HG02798 (cell line): ENCODE measurements at regions not wholly inside any gene's neighbourhood (a gene's known extent, or its start where the extent isn't known, plus 50 kb on each side); places are given as distances from the start of the nearest gene placed in this dataset.
"Not testable (repeated sequence)": the region's sequence is repeated elsewhere in the genome, so short reads cannot be mapped to it uniquely, and the experiment has no call there.

Experiments
- ATAC-seq: cut with Tn5 transposase; IDR thresholded peaks from one replicate; pipeline ENCODE4 v1.9.1; 2021; ENCODE audit warnings: mild to moderate bottlenecking; ENCODE audit not compliant: unreplicated experiment, poor library complexity

GRCh38 chr17:45585794-45586650 is 95.5 kb upstream of the PLEKHM1 start:
- ATAC-seq: not testable (repeated sequence)

GRCh38 chr17:45586651-45586934 is 96.1 kb upstream of the PLEKHM1 start:
- ATAC-seq: not testable (repeated sequence)

DNA sequence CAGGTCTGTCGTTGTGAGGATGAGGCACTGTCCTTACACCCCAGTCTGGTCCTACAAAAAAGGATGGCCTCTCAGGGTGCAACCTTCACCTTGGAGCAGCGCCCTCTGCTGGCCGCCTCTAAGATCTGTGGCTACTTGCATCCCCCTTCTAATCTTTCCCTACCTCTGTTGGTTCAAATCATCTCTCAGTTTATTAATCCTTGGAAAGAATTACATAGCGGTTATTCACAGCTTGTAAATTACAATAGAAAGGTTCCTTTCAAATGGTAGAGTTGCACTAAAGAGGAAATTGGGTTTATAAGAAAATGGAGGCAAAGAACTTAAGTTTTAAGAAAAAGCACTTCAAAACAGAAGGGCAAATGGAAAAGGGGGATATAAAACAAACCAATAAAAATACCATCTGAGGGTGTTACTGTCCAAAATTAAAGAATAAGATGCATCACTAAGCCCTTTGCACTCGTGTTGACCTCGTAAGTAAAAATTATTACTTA is 102.0 kb upstream of the PLEKHM1 start:
- ATAC-seq: not testable (repeated sequence)

DNA sequence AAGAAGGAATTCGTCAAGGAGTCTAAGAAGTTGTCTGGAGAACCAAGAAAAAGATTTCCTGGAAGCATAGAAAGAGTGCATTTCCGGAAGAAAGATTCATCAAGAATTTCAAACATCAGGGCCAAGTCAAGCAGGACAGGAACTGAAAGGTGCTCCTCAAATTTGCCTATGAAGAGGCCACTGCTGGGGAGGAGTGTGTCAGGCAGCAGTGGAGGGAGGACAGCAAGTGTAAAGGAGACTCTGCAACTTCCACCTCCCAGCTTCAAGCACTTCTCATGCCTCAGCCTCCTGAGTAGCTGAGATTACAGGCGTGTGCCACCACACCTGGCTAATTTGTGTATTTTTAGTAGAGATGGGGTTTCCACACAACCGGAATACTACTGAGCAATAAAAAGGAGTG is 105.8 kb upstream of the PLEKHM1 start:
- ATAC-seq: not testable (repeated sequence)

- ATAC-seq: not testable (repeated sequence)
Measured at GRCh38 chr17:45600052-45601012, 109.8 kb upstream of the PLEKHM1 start.

DNA sequence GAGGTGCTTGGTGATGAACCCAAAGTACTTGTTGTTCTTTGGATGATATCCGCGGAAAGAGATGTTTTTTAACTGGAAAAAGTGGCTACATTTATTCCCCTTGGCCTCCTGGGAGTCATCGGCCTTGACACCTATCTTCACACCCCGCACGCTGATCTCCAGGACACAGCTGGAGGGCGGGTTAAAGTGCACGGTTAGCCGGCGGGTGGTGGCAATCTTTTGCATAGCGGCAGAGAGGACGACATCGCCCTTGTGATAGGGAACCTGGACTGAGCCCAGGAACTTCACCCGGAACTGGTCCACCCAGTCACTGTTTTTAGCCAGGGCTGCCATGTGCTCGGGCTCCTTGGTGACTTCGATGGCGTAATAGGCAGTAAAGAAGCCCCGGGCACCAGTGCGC is 110.5 kb upstream of the PLEKHM1 start:
- not testable (repeated sequence) for ATAC-seq

DNA sequence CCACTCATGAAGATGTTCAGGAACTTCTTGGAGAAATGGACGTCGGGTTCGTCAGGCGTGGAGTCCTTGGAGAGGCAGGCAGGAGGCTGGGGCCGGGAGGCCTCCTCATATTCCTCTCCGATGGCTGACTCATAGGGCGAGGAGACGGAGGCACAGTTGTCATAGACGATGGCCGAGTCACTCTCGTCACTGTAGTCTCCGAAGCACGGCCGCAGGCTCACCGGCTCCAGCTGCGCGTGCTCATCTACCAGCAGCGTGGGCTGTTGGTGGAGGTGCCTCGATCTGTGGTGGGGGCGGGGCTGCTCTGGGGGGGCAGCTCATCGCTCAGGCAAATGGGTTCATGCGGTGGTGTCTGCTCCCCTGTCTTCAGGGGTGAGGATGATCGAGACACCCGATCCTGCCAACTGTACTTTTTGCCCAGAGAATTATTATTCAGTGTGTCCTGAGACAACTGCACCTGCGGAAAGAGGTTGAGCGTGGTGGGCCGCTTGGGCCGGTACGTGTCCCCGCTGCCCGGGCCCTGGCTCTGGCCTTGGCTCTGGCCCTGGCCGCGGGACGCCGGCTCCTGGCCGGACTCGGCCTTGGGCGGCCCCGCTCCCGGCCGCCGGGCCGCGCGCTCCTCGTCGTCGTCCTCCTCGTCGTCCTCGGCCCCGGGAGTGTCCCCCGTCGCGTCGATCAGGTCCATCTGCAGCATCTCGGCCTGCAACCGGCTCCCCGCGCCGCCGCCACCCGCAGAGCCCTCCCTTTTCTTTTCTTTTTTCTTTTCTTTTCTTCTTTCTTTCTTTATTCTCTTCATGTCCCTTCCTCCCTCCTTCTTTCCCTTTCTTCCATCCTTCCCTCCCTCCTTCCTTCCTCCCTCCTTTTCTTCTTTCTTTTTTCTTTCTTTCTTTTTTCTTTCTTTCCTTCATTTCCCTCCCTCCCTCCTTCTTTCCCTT is 111.4 kb upstream of the PLEKHM1 start:
- not testable (repeated sequence) for ATAC-seq

DNA sequence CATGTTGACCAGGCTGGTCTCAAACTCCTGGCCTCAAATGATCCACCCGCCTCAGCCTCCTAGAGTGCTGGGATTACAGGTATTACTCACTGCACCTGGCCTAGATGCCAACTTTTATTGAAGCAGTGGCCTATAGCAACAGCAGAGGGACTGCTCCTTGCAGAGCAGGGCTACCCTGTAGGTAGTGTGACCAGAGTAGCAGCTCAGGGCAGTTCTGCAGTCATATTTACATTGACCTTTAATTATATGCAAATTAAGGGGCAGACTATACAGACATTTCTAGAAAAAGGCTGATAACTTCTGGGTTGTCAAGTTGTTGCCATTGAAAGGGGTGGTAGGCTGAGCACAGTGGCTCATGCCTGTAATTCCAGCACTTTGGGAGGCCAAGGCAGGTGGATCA is 115.2 kb upstream of the PLEKHM1 start:
- not testable (repeated sequence) for ATAC-seq

GRCh38 chr17:45619984-45620405 is 129.5 kb upstream of the PLEKHM1 start:
- peak; percentile 99 for ATAC-seq

- peak; percentile 38 for ATAC-seq
Measured at GRCh38 chr17:45620468-45620867, 129.9 kb upstream of the PLEKHM1 start.

- not testable (repeated sequence) for ATAC-seq
Measured at GRCh38 chr17:45621087-45621486, 130.6 kb upstream of the PLEKHM1 start.

GRCh38 chr17:45622295-45622694 is 131.8 kb upstream of the PLEKHM1 start:
- not testable (repeated sequence) for ATAC-seq

- no peak for ATAC-seq
Measured at GRCh38 chr17:45628019-45628418, 137.5 kb upstream of the PLEKHM1 start.

GRCh38 chr17:45631941-45632340 is 141.4 kb upstream of the PLEKHM1 start:
- no peak for ATAC-seq

DNA sequence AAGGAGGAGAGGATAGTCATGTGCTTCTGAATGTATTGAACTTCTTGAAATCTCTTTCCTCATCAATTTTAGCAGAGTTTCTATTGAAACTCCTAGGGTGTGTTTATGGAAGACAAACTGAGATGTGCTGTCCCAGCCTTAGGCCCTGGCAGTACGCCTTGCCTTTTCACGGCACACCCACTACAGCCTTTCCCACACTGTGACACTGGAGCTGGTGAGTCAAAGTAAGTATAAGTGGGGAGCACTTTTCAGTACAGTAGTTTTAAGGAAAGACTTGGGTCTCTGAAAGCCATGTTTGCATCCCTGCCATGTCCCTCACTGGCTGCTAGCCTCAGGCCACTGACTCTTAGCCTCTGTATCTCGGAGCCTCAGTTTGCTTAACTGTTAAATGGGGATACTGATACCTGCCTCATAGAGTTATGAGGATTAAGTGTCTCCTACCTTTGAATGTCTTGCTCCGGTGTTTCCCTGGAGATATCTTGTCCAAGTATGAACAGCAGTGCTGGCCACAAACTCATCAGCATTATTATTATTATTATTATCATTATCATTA is 144.7 kb upstream of the CRHR1 start:
- no peak for ATAC-seq

- peak; percentile 54 for ATAC-seq
Measured at GRCh38 chr17:45640141-45640850, 143.8 kb upstream of the CRHR1 start.

DNA sequence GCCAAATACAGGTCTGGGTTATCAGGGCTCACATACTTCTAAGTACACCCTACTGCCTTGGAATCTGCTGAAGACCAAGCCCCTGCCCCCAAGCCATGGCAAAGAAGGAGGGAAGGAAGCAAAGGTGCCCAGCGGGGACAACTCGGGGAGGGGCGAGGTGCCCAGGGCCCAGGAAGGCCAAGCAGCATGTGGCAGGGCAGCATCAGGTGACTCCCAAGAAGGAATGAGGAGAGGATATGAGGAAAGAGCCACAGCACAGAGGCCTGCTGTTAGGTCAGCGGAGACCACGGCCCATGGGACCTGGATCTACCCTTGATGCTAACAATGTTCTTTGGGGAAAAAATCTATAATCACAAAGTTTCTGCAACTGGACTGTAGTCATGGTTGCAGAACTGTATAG is 142.6 kb upstream of the CRHR1 start:
- ATAC-seq: no peak

DNA sequence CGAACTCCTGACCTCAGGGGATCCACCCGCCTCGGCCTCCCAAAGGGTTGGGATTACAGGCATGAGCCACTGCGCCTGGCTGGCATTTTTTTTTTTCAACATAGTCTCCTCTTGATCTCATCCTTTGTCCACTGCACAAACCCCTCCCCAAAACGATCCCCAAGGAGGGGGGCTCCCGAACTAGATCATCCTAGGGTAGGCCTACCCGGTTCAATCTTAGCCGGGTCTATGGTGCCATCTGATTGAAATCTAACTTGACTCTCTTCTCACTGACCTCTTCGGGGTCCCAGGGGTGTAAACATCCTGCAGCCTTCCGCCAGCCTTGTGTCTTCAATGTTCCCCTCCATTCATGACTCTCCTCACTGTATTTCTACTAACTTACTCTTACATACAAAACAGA is 140.5 kb upstream of the CRHR1 start:
- no peak for ATAC-seq

DNA sequence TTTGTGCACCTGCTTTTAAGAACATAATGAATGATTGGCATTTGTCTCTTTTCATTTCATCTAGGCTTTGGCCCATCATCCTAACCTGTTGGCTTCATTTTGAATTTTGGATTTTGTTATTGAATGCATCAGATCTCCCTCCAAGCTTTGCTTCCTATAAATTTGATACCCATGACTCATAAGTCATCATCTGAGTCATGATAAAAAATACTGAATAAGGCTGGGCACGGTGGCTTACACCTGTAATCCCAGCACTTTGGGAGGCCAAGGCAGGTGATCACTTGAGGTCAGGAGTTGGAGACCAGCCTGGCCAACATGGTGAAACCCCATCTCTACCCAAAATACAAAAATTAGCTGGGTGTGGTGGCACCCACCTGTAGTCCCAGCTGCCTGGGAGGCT is 139.5 kb upstream of the CRHR1 start:
- not testable (repeated sequence) for ATAC-seq
